Mesenchymal stem cell (in vitro differentiated cells and primary cell): ENCODE measurements at regions not wholly inside any gene's neighbourhood (a gene's known extent, or its start where the extent isn't known, plus 50 kb on each side); places are given as distances from the start of the nearest gene placed in this dataset.

Experiments used
- DNase-seq: peaks from one replicate; pipeline ENCODE4 v3.0.0-alpha.2; 2013
- H2AFZ ChIP-seq: one replicate; pipeline ENCODE4 v1.6.1; 2013; ENCODE audit warnings: low read depth, mild to moderate bottlenecking, control low read depth, inconsistent platforms, low read length, moderate library complexity
- H2AK5ac ChIP-seq: 2 replicates; pipeline ENCODE4 v1.6.1; 2013; ENCODE audit warnings: low read length, moderate library complexity, mild to moderate bottlenecking, inconsistent platforms; ENCODE audit not compliant: severe bottlenecking
- H2BK120ac ChIP-seq: one replicate; pipeline ENCODE4 v1.6.1; 2013; ENCODE audit warnings: low read depth, mild to moderate bottlenecking, inconsistent platforms, low read length, moderate library complexity
- H2BK12ac ChIP-seq, 2 experiments: one replicate each; pipeline ENCODE4 v1.6.1; 2013; ENCODE audit warnings: inconsistent platforms in 2 of 2, low read length in 2 of 2, mild to moderate bottlenecking in 2 of 2, moderate library complexity in 2 of 2, control low read depth in 1 of 2
- H2BK15ac ChIP-seq: one replicate; pipeline ENCODE4 v1.6.1; 2013; ENCODE audit warnings: mild to moderate bottlenecking, low read depth, inconsistent platforms; ENCODE audit not compliant: poor library complexity, severe bottlenecking
- H2BK5ac ChIP-seq: 2 replicates; pipeline ENCODE4 v1.6.1; 2013; ENCODE audit warnings: low read depth, mild to moderate bottlenecking, low read length, control low read depth, inconsistent platforms; ENCODE audit not compliant: poor library complexity, severe bottlenecking
- H3K14ac ChIP-seq, 2 experiments: one replicate each; pipeline ENCODE4 v1.6.1; 2013; ENCODE audit warnings: inconsistent platforms in 2 of 2, low read length in 2 of 2, control low read depth in 1 of 2, mild to moderate bottlenecking in 1 of 2, moderate library complexity in 1 of 2
- H3K18ac ChIP-seq, 2 experiments: one replicate each; pipeline ENCODE4 v1.6.1; 2013; ENCODE audit warnings: inconsistent platforms in 2 of 2, low read length in 2 of 2, control low read depth in 1 of 2, low read depth in 1 of 2, mild to moderate bottlenecking in 1 of 2
- H3K23ac ChIP-seq, 2 experiments: one replicate each; pipeline ENCODE4 v1.6.1; 2013; ENCODE audit warnings: inconsistent platforms in 2 of 2, low read length in 2 of 2, mild to moderate bottlenecking in 2 of 2, moderate library complexity in 2 of 2, control low read depth in 1 of 2
- H3K27ac ChIP-seq: 2 replicates; pipeline ENCODE4 v1.5.1; 2013; ENCODE audit warnings: mild to moderate bottlenecking, moderate library complexity, low read length, control low read depth, inconsistent platforms; ENCODE audit not compliant: poor library complexity, severe bottlenecking
- H3K27me3 ChIP-seq, 2 experiments: 2 replicates each; pipeline versions ENCODE4 v1.6.1 to v1.7.0; 2013; ENCODE audit warnings: low read length in 2 of 2, mild to moderate bottlenecking in 2 of 2, moderate library complexity in 2 of 2, control low read depth in 1 of 2, inconsistent platforms in 1 of 2; ENCODE audit not compliant: control insufficient read depth in 1 of 2, insufficient read depth in 1 of 2
- H3K36me3 ChIP-seq, 2 experiments: 2 replicates each; pipeline versions ENCODE4 v1.6.1 to v1.7.0; 2013; ENCODE audit warnings: low read length in 2 of 2, control low read depth in 1 of 2, inconsistent platforms in 1 of 2, low read depth in 1 of 2, mild to moderate bottlenecking in 1 of 2; ENCODE audit not compliant: insufficient read depth in 2 of 2, control insufficient read depth in 1 of 2
- H3K4ac ChIP-seq, 2 experiments: one replicate each; pipeline ENCODE4 v1.6.1; 2013; ENCODE audit warnings: inconsistent platforms in 2 of 2, low read length in 2 of 2, mild to moderate bottlenecking in 2 of 2, moderate library complexity in 2 of 2, control low read depth in 1 of 2, low read depth in 1 of 2
- H3K4me1 ChIP-seq: 2 replicates; pipeline ENCODE4 v1.6.1; 2013; ENCODE audit warnings: low read depth, low read length, control low read depth; ENCODE audit not compliant: control insufficient read depth, insufficient read depth
- H3K4me2 ChIP-seq: 2 replicates; pipeline ENCODE4 v1.6.1; 2013; ENCODE audit warnings: low read length, mild to moderate bottlenecking, inconsistent platforms; ENCODE audit not compliant: poor library complexity, severe bottlenecking
- H3K4me3 ChIP-seq, 2 experiments: 2 replicates each; pipeline versions ENCODE4 v1.5.1 to v1.7.0; 2013; ENCODE audit warnings: low read length in 2 of 2, mild to moderate bottlenecking in 2 of 2, control low read depth in 1 of 2, low read depth in 1 of 2; ENCODE audit not compliant: insufficient read depth in 1 of 2
- H3K79me1 ChIP-seq: replicated peaks from 2 replicates; pipeline ENCODE4 v1.6.1; 2013; ENCODE audit warnings: mild to moderate bottlenecking, control low read depth, low read length, inconsistent platforms; ENCODE audit not compliant: poor library complexity, severe bottlenecking
- H3K9ac ChIP-seq: 2 replicates; pipeline ENCODE4 v1.7.0; 2013; ENCODE audit warnings: mild to moderate bottlenecking, low read length, moderate library complexity
- H3K9me3 ChIP-seq: 2 replicates; pipeline ENCODE4 v1.7.0; 2013; ENCODE audit warnings: mild to moderate bottlenecking, low read length; ENCODE audit not compliant: control insufficient read depth
- H4K8ac ChIP-seq: one replicate; pipeline ENCODE4 v1.6.1; 2013; ENCODE audit warnings: inconsistent platforms, mild to moderate bottlenecking, low read length, moderate library complexity
- H4K91ac ChIP-seq: one replicate; pipeline ENCODE4 v1.6.1; 2013; ENCODE audit warnings: mild to moderate bottlenecking, low read length, inconsistent platforms
- WGBS: methylation state at CpG from one replicate; pipeline ENCODE4 v1.1.7; 2013; ENCODE audit warnings: mixed read lengths; 5-methylcytosine and 5-hydroxymethylcytosine counted together

- Histone ChIP-seq H2AK5ac (no peak overlapping the region), H2BK120ac (no peak overlapping the region), H3K14ac (no peak overlapping the region)
Measured at GRCh38 chr5:1942158-1942557, 59.4 kb upstream of the IRX4 start.

GRCh38 chr5:1939256-1939655, 56.5 kb upstream of the IRX4 start:
- Histone ChIP-seq H3K4me1 (no peaks in the 10 kb centered on the region), H4K8ac (no peak overlapping the region), H2BK12ac (no peak overlapping the region), H2BK15ac (no peak overlapping the region), H3K4ac (no peak overlapping the region), H3K14ac (no peak overlapping the region), H3K23ac (no peak overlapping the region), H2BK120ac (no peak overlapping the region), H3K9me3 (no peaks in the 10 kb centered on the region), H3K4me3 (no peak overlapping the region), H2AK5ac (no peak overlapping the region), H3K27ac (no peak overlapping the region), H2AFZ (no peak overlapping the region), H3K4me2 (no peak overlapping the region), H3K27me3 (no peaks in the 10 kb centered on the region), H3K79me1 (no peaks in the 10 kb centered on the region), H2BK5ac (no peak overlapping the region), H3K9ac (no peak overlapping the region), H3K36me3 (no peaks in the 10 kb centered on the region), H4K91ac (no peak overlapping the region), H3K18ac (no peak overlapping the region)
- DNase-seq: no peak
- 33% methylated on average over 2 of the region's 6 CpGs for WGBS

More at GRCh38 chr5:1942158-1942557, 59.4 kb upstream of the IRX4 start:
- H2AFZ ChIP-seq: no peak overlapping the region
- no peak overlapping the region for H3K4me3 ChIP-seq
- DNase-seq: no peak
- 83% methylated on average over 1 of the region's 1 CpG for WGBS
- H3K9me3 ChIP-seq: no peaks in the 10 kb centered on the region
- H3K36me3 ChIP-seq: no peaks in the 10 kb centered on the region
- H3K4me1 ChIP-seq: no peaks in the 10 kb centered on the region
- no peak overlapping the region for H3K27ac ChIP-seq
- H3K9ac ChIP-seq: no peak overlapping the region
- H3K27me3 ChIP-seq: peaks cover 0 to 15% of the 10 kb centered on the region in 2 experiments
- H2BK12ac ChIP-seq: no peak overlapping the region
- no peaks in the 10 kb centered on the region for H3K79me1 ChIP-seq
- no peak overlapping the region for H3K4ac ChIP-seq
- no peak overlapping the region for H4K91ac ChIP-seq
- H3K18ac ChIP-seq: no peak overlapping the region
- no peak overlapping the region for H3K23ac ChIP-seq
- no peak overlapping the region for H2BK15ac ChIP-seq
- no peak overlapping the region for H2BK5ac ChIP-seq
- no peak overlapping the region for H4K8ac ChIP-seq
- H3K4me2 ChIP-seq: no peak overlapping the region

GRCh38 chr5:1938310-1939000, 55.7 kb upstream of the IRX4 start:
- Histone ChIP-seq H2AFZ (no peak overlapping the region), H3K36me3 (no peaks in the 10 kb centered on the region), H3K23ac (no peak overlapping the region), H3K4me3 (no peak overlapping the region), H4K91ac (no peak overlapping the region), H4K8ac (no peak overlapping the region), H2AK5ac (no peak overlapping the region), H3K9ac (no peak overlapping the region), H2BK12ac (no peak overlapping the region), H3K27me3 (peaks cover 0 to 5% of the 10 kb centered on the region in 2 experiments), H3K79me1 (no peaks in the 10 kb centered on the region), H3K27ac (no peak overlapping the region), H3K4me2 (no peak overlapping the region), H3K18ac (no peak overlapping the region), H3K4ac (no peak overlapping the region), H2BK5ac (no peak overlapping the region), H2BK120ac (no peak overlapping the region), H3K4me1 (no peaks in the 10 kb centered on the region), H3K9me3 (no peaks in the 10 kb centered on the region), H2BK15ac (no peak overlapping the region), H3K14ac (no peak overlapping the region)
- DNase-seq: no peak
- 86% methylated on average over 16 of the region's 17 CpGs for WGBS

GRCh38 chr5:1937590-1937989, 54.9 kb upstream of the IRX4 start:
- Histone ChIP-seq H3K4ac (no peak overlapping the region), H4K8ac (no peak overlapping the region), H3K9ac (no peak overlapping the region), H2BK120ac (no peak overlapping the region), H3K9me3 (no peaks in the 10 kb centered on the region), H3K79me1 (no peaks in the 10 kb centered on the region), H2AFZ (no peak overlapping the region), H3K4me3 (no peak overlapping the region), H3K27ac (no peak overlapping the region), H3K23ac (no peak overlapping the region), H3K27me3 (peaks cover 7 to 9% of the 10 kb centered on the region in 2 experiments), H4K91ac (no peak overlapping the region), H2BK12ac (no peak overlapping the region), H3K4me1 (no peaks in the 10 kb centered on the region), H3K36me3 (no peaks in the 10 kb centered on the region), H2BK5ac (no peak overlapping the region), H3K18ac (no peak overlapping the region), H2BK15ac (no peak overlapping the region), H2AK5ac (no peak overlapping the region), H3K14ac (no peak overlapping the region), H3K4me2 (no peak overlapping the region)
- no peak for DNase-seq
- WGBS: 81% methylated on average over 12 of the region's 12 CpGs
